ENCODE measurements at regions not wholly inside any gene's neighbourhood (a gene's known extent, or its start where the extent isn't known, plus 50 kb on each side); places are given as distances from the start of the nearest gene placed in this dataset.

GRCh38 chr1:56309065-56309464 lies 270.3 kb downstream of the PLPP3 start:
- no peak for TF ChIP-seq CTCF (IDR thresholded peaks at IDR 0.05)
- no peak for TF ChIP-seq POLR2AphosphoS5 (IDR thresholded peaks at IDR 0.05)
- TF ChIP-seq POLR2A (IDR thresholded peaks at IDR 0.05): no peak

Data from prostate gland (tissue), 2 donors.